ENCODE measurements at regions not wholly inside any gene's neighbourhood (a gene's known extent, or its start where the extent isn't known, plus 50 kb on each side); places are given as distances from the start of the nearest gene placed in this dataset.

DNA sequence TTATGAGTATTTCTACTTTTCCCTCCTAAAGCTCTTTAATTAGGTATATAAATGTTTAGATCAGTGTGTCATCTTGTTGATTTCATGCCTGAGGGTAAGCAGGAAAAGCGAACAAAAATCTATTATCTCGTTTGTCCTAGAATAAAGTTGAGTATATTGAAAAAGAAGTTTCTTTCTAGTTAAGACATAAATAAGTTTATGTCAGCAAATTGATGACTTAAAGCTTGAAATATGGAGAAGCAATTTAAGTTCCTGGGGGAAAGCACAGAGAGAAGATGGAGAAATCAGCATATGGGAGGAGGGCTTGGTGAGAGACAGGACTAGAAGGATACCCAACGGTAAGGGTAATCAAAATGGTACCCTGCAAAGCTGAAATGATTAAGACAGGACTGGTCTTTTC lies 813.4 kb downstream of the MTRR start:
- Histone ChIP-seq H3K9me3 (no peaks in the 10 kb centered on the region), H3K4me1 (ENCODE audit: low read depth) (no peaks in the 10 kb centered on the region), H3K36me3 (ENCODE audit: low read depth) (no peaks in the 10 kb centered on the region), H3K4me3 (no peak overlapping the region)
- TF ChIP-seq, protein P1, sequence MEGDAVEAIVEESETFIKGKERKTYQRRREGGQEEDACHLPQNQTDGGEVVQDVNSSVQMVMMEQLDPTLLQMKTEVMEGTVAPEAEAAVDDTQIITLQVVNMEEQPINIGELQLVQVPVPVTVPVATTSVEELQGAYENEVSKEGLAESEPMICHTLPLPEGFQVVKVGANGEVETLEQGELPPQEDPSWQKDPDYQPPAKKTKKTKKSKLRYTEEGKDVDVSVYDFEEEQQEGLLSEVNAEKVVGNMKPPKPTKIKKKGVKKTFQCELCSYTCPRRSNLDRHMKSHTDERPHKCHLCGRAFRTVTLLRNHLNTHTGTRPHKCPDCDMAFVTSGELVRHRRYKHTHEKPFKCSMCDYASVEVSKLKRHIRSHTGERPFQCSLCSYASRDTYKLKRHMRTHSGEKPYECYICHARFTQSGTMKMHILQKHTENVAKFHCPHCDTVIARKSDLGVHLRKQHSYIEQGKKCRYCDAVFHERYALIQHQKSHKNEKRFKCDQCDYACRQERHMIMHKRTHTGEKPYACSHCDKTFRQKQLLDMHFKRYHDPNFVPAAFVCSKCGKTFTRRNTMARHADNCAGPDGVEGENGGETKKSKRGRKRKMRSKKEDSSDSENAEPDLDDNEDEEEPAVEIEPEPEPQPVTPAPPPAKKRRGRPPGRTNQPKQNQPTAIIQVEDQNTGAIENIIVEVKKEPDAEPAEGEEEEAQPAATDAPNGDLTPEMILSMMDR (IDR thresholded peaks at IDR 0.05), result no peak
- DNase-seq (no peak), ATAC-seq (no peak)
- intact Hi-C loops (cut with DNase I, micrococcal nuclease), result no loop called here

DNA sequence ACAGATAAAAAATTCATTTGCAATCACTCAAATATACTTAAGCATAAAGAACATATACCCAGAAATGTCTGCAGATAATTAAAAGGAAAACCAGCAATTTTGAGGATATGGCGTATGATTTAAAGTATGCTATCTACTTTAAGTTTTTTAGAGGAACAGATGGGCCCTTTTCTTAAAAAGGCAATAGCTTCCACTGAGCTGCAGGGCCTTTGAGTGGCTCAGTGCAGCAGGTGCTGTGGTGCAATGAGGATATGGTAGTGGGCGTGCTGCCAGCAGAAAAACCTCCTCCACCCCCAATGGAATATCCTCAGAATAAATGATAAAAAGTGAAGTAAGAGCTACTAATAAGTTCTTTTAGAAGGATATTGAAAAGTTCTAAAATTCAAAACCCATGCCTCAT lies 814.5 kb downstream of the MTRR start:
- DNase-seq (peak in 1 of 3 donors; percentile 27), ATAC-seq (peak; percentile 40)
- no peak overlapping the region for H3K4me3 ChIP-seq
- TF ChIP-seq, protein P1 (IDR thresholded peaks at IDR 0.05), result no peak
- intact Hi-C loops (cut with DNase I, micrococcal nuclease), result no loop called here
- H3K9me3 ChIP-seq, result no peaks in the 10 kb centered on the region
- no peaks in the 10 kb centered on the region for H3K36me3 ChIP-seq (ENCODE audit: low read depth)
- no peaks in the 10 kb centered on the region for H3K4me1 ChIP-seq (ENCODE audit: low read depth)

DNA sequence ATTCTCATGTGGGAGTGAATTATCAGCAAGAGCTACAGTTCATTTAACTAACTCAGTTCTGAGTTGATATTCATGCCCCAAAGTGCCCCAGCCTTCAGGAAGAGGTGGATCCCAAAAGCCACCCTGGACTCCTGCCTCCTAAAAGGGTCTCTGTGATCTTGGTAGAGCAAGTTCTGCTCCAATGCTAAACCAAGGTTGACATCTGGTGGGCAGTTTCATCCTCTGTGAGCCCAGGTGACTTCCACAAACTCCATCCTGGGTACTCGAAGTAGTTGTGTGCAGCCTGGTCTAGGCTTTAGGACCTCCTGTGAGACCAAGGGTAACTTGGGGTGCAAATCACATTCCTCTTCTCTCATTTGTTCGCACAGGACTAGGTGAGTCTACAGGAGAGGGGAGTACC lies 816.8 kb downstream of the MTRR start:
- Histone ChIP-seq H3K4me3 (no peak overlapping the region), H3K9me3 (no peaks in the 10 kb centered on the region), H3K4me1 (ENCODE audit: low read depth) (no peaks in the 10 kb centered on the region), H3K36me3 (ENCODE audit: low read depth) (no peaks in the 10 kb centered on the region)
- ATAC-seq (no peak), DNase-seq (peak in 1 of 3 donors; percentile 12)
- intact Hi-C loops (cut with DNase I, micrococcal nuclease), result no loop called here
- TF ChIP-seq, protein P1 (IDR thresholded peaks at IDR 0.05), result no peak

DNA sequence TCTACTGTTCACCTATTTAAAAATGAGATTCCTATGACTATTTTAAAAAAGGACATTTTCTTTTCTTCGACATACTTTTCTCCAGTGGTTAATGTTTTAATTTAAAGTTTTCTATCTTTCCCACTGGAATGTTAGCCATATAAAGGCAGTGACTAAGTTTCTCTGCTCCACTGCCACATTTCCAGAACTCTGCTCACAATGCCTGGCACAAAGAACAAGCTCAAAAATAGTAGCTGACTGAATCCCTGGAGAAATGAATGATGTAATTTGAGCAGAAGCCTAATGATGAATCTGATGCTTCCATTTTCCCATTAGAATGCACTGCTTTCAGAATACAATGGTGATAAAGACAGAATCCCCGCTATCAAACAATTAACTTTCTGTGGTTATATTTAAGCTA lies 817.8 kb downstream of the MTRR start:
- Histone ChIP-seq H3K4me1 (ENCODE audit: low read depth) (no peaks in the 10 kb centered on the region), H3K4me3 (no peak overlapping the region), H3K9me3 (no peaks in the 10 kb centered on the region), H3K36me3 (ENCODE audit: low read depth) (no peaks in the 10 kb centered on the region)
- ATAC-seq, result no peak
- no peak for DNase-seq
- TF ChIP-seq, protein P1 (IDR thresholded peaks at IDR 0.05), result no peak
- intact Hi-C loops (cut with DNase I, micrococcal nuclease), result no loop called here

DNA sequence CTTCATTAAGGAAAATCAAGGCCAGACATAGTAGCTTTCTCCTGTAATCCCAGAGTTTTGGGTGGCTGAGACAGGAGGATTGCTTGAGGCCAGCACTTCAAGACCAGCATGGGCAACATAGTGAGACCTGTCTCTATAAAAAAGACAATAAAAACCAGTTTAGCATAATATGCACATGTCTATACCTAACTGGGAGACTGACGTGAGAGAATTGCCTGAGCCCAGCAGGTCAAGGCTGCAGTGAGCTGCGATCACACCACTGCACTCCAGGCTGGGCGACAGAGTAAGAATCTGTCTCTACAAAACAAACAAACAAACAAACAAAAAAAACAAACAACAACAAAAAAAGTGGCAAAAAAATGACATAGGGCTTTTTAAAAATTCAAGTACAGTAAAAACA lies 820.8 kb downstream of the MTRR start:
- no peaks in the 10 kb centered on the region for H3K36me3 ChIP-seq (ENCODE audit: low read depth)
- H3K4me3 ChIP-seq, result no peak overlapping the region
- ATAC-seq (no peak), DNase-seq (no peak)
- intact Hi-C loops (cut with DNase I, micrococcal nuclease), result no loop called here
- TF ChIP-seq, protein P1 (IDR thresholded peaks at IDR 0.05), result no peak
- H3K9me3 ChIP-seq, result no peaks in the 10 kb centered on the region
- no peaks in the 10 kb centered on the region for H3K4me1 ChIP-seq (ENCODE audit: low read depth)

DNA sequence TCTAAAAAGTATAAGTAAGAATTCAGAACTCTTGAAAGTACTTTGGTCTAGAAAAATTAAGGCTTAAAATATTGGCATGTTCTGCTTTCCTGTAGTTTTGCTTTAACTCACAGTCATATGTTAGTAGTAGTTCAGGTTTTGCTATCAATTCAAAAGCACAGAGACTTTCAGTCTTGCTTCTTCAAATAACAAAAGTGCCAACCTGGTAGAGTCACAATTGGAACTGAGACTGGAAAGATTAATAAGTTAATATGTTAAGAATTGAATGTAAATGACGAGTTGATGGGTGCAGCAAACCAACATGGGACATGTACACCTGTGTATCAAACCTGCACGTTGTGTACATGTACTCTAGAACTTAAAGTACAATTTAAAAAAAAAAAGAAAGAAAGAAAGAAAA lies 822.3 kb downstream of the MTRR start:
- no peak overlapping the region for H3K4me3 ChIP-seq
- ATAC-seq, result no peak
- intact Hi-C loops (cut with DNase I, micrococcal nuclease), result no loop called here
- DNase-seq, result no peak
- no peaks in the 10 kb centered on the region for H3K4me1 ChIP-seq (ENCODE audit: low read depth)
- TF ChIP-seq, protein P1 (IDR thresholded peaks at IDR 0.05), result no peak
- H3K36me3 ChIP-seq (ENCODE audit: low read depth), result no peaks in the 10 kb centered on the region
- no peaks in the 10 kb centered on the region for H3K9me3 ChIP-seq

Measured in mucosa of descending colon (tissue), 3 donors.